ENCODE measurements at regions not wholly inside any gene's neighbourhood (a gene's known extent, or its start where the extent isn't known, plus 50 kb on each side); places are given as distances from the start of the nearest gene placed in this dataset.

DNA sequence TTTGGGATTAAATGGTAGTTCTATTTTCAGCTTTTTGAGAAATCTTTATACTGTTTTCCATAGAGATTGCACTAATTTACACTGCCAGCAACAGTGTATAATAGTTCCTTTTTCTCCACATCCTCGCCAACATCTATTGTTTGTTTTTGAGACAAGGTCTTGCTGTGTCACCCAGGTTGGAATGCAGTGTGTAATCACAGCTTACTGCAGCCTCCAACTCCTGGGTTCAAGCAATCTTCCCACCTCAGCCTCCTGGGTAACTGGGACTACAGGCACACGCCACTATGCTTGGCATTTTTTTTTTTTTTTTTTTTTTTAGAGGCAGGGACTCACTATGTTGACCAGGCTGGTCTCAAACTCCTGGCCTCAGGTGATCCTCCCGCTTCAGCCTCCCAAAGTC, 164.5 kb upstream of the CXADR start:
- TF ChIP-seq, protein P1, sequence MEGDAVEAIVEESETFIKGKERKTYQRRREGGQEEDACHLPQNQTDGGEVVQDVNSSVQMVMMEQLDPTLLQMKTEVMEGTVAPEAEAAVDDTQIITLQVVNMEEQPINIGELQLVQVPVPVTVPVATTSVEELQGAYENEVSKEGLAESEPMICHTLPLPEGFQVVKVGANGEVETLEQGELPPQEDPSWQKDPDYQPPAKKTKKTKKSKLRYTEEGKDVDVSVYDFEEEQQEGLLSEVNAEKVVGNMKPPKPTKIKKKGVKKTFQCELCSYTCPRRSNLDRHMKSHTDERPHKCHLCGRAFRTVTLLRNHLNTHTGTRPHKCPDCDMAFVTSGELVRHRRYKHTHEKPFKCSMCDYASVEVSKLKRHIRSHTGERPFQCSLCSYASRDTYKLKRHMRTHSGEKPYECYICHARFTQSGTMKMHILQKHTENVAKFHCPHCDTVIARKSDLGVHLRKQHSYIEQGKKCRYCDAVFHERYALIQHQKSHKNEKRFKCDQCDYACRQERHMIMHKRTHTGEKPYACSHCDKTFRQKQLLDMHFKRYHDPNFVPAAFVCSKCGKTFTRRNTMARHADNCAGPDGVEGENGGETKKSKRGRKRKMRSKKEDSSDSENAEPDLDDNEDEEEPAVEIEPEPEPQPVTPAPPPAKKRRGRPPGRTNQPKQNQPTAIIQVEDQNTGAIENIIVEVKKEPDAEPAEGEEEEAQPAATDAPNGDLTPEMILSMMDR (IDR thresholded peaks at IDR 0.05) = no peak
- TF ChIP-seq POLR2AphosphoS5 (IDR thresholded peaks at IDR 0.05) = no peak

All from suprapubic skin (tissue), 3 donors.